ENCODE measurements at regions not wholly inside any gene's neighbourhood (a gene's known extent, or its start where the extent isn't known, plus 50 kb on each side); places are given as distances from the start of the nearest gene placed in this dataset.

DNA sequence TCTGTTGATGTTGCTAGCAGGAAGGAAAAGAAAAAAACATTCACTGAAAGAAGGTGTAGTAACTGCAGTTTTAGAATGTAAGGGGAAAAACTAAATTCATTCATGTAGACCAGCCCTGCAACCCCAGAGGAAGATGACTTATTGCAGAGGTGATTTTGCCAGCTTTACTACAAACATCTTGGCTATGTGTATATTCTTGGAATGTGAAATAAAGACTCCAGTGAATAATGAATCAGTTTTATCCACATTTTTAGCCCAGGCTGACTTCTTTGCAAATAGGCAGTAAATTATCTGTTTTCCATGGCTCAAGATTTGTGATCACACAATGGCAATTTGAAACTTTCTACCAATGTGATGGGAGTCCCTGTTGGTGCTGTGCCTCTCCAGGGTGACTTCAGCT is 206.1 kb upstream of the SETBP1 start:
- TF ChIP-seq, protein P1, sequence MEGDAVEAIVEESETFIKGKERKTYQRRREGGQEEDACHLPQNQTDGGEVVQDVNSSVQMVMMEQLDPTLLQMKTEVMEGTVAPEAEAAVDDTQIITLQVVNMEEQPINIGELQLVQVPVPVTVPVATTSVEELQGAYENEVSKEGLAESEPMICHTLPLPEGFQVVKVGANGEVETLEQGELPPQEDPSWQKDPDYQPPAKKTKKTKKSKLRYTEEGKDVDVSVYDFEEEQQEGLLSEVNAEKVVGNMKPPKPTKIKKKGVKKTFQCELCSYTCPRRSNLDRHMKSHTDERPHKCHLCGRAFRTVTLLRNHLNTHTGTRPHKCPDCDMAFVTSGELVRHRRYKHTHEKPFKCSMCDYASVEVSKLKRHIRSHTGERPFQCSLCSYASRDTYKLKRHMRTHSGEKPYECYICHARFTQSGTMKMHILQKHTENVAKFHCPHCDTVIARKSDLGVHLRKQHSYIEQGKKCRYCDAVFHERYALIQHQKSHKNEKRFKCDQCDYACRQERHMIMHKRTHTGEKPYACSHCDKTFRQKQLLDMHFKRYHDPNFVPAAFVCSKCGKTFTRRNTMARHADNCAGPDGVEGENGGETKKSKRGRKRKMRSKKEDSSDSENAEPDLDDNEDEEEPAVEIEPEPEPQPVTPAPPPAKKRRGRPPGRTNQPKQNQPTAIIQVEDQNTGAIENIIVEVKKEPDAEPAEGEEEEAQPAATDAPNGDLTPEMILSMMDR (conservative IDR thresholded peaks at IDR 0.05) = no peak
- TF ChIP-seq ZFX (IDR thresholded peaks at IDR 0.05) = no peak
- no peak overlapping the region for H3K27ac ChIP-seq

GRCh38 chr18:44482761-44483160 is 197.9 kb upstream of the SETBP1 start:
- no peak overlapping the region for H3K27ac ChIP-seq
- TF ChIP-seq ZFX (IDR thresholded peaks at IDR 0.05) = no peak
- TF ChIP-seq, protein P1 (conservative IDR thresholded peaks at IDR 0.05) = no peak

- H3K27ac ChIP-seq = no peak overlapping the region
These were observed 185.5 kb upstream of the SETBP1 start for GRCh38 chr18:44495151-44495550.

GRCh38 chr18:44497311-44497710 is 183.4 kb upstream of the SETBP1 start:
- H3K27ac ChIP-seq = no peak overlapping the region
- TF ChIP-seq, protein P1 (conservative IDR thresholded peaks at IDR 0.05) = no peak
- TF ChIP-seq ZFX (IDR thresholded peaks at IDR 0.05) = no peak

More at GRCh38 chr18:44495151-44495550, 185.5 kb upstream of the SETBP1 start:
- no peak for TF ChIP-seq ZFX (IDR thresholded peaks at IDR 0.05)
- TF ChIP-seq, protein P1 (conservative IDR thresholded peaks at IDR 0.05) = no peak

DNA sequence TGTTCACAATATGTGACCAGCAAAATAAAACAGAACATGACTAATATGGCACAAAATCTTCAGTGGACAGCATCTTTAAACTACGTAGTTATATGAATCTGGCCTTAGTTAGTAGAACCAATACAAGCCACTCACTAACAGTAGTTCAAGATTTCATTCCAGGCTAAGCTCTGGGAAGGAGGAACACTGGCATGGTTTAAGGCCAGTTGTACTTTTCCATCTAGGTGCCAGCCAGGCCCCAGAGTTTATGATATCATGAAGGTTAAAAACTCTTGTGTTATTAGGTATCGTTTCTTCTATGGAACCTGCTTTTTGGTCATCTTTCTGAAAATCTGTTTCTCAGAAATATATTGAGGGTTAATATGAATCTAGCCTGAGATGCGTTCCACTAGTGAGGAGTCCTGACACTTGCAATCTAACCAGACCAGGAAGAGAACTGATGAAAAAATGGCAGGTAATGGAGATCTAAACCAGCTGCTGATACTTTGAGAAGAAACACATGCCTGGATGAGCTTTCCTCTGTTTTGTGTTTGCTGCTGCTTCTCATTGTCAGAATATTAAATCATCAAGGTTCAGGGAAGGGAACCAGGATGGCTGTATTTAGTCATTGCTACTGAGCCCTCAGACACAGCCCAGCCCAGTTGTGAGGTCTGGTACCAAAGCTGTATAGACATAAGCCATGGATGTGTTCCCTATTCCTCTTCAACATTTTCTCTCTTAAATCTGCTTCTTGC is 182.8 kb upstream of the SETBP1 start:
- H3K27ac ChIP-seq = no peak overlapping the region
- TF ChIP-seq, protein P1 (conservative IDR thresholded peaks at IDR 0.05) = no peak
- TF ChIP-seq ZFX (IDR thresholded peaks at IDR 0.05) = no peak

DNA sequence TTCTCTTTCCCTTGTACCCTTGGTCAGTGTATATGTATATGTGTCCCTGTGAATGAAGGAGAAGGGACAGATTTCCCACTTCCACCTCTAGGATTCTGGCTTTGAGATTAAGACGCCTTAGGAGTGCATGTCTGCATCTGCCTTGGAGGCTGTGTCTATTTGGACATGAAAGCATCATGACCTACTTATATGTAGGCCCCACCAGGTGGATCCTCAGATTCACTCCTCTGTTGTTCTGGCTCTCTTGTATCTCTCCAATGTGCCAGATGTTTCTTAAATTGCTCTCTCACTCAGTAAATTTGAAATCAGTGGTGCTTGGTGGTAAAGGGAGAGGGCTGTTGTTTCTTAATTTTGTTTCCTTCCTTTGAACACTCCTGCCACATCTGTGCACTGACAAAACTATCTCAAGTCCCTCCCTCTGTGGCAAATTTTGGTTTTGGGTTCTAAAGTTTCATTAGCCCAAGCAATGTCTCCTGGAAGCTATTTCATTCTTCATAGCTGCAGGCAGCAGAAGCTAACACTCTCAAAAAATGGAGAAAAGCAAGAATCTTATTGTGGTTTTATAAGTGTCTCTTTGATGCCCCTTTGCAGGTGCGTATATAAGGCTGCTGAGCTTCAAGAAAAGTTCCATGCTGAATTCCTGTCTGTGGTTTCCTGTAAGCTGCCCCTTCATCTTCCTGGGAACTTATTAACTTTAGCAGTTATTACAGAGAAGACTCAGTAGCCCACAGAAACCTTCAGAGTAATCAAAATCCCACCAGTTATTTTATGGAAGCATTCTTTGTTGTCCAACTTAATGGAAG is 179.7 kb upstream of the SETBP1 start:
- no peak for TF ChIP-seq ZFX (IDR thresholded peaks at IDR 0.05)
- TF ChIP-seq, protein P1 (conservative IDR thresholded peaks at IDR 0.05) = no peak
- no peak overlapping the region for H3K27ac ChIP-seq

DNA sequence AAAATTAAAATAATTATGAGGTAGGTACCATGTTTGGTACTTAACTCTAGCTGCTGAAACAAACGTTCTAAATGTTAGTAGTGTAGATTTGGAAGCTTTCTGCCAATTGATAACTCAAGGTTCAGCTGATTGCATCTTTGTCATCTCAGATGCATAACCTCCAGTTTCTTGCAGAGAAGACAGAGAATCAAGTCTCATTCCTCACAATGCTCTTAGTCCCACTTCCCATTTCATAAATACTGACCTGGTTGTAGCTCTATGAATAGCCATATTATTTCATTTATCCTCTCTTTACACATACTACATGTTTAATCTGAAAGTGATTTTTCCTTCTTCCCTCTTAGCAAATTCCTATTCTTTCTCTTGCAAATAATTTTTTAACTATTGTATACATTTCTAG is 178.5 kb upstream of the SETBP1 start:
- H3K27ac ChIP-seq = no peak overlapping the region
- TF ChIP-seq, protein P1 (conservative IDR thresholded peaks at IDR 0.05) = no peak
